K562 (cell line): ENCODE measurements at regions not wholly inside any gene's neighbourhood (a gene's known extent, or its start where the extent isn't known, plus 50 kb on each side); places are given as distances from the start of the nearest gene placed in this dataset.

Experiments used
- CTCF ChIP-seq, 3 experiments: IDR thresholded peaks in 2 of 3; conservative IDR thresholded peaks in 1 of 3; 2 replicates each; pipeline ENCODE4 v1.5.1; 2011 to 2012; ENCODE audit warnings: low read length in 3 of 3, mild to moderate bottlenecking in 3 of 3, control low read depth in 2 of 3, improper control_type of control experiment in 1 of 3, inconsistent platforms in 1 of 3, low read depth in 1 of 3, mixed read lengths in 1 of 3, moderate library complexity in 1 of 3; ENCODE audit not compliant: insufficient read depth in 2 of 3
- RAD21 ChIP-seq, 2 experiments: fragments of 250-450 bp in 1 of 2; fragments of 450-650 bp in 1 of 2; sonication (Bioruptor Pico) in 1 of 2; formaldehyde crosslinking in 1 of 2; IDR thresholded peaks in 1 of 2; conservative IDR thresholded peaks in 1 of 2; 2 replicates each; pipeline versions ENCODE4 v1.4.0 to v1.8.0; 2020 to 2022; ENCODE audit warnings: mild to moderate bottlenecking in 2 of 2, moderate library complexity in 1 of 2
- ZNF274 ChIP-seq: IDR thresholded peaks from 2 replicates; pipeline ENCODE4 v1.6.1; 2011; ENCODE audit warnings: low read depth, mild to moderate bottlenecking, low read length, moderate library complexity, borderline replicate concordance
- TF ChIP-seq, protein P1 (sequence below): IDR thresholded peaks from 2 replicates; pipeline ENCODE4 v1.6.1; 2016; ENCODE audit warnings: missing genetic modification characterization, missing compliant biosample characterization
- TF ChIP-seq, protein P2 (sequence below), 2 experiments: fragments of 450-650 bp in 1 of 2; IDR thresholded peaks; 2 replicates each; pipeline ENCODE4 v1.6.1; 2011 to 2017; ENCODE audit warnings: low read depth in 2 of 2, antibody characterized with exemption in 1 of 2, borderline replicate concordance in 1 of 2, low read length in 1 of 2, mild to moderate bottlenecking in 1 of 2, mixed read lengths in 1 of 2; ENCODE audit not compliant: control insufficient read depth in 1 of 2

DNA sequence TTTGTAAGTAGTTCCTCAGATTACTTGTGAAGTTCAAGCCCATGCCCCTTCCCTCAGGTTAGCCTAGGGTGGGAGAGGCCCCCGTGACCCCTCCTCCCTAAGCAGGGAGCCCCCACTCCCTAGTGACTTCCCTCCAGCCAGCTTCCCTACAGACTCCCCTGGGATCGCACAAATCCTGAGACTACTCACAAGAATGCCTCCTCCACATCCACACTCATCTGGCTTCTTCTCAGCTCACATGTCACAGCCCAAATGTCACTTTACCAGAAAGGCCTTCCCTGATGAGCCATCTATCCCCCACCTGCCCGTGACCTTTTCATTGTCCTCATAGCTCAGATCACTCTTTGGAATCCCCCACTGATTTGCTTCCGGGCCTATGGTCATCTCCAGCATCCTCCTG, 96.7 kb upstream of the ARAP3 start:
- TF ChIP-seq CTCF (IDR thresholded peaks at IDR 0.05 in 2 of 3, conservative IDR thresholded peaks at IDR 0.05 in 1 of 3; ENCODE audit: insufficient read depth in 2 of 3, low read depth in 1 of 3, low read length in 3 of 3) (no peak), ZNF274 (no peak), RAD21 (CRISPR knock-in tag; conservative IDR thresholded peaks at IDR 0.05 in 1 of 2, IDR thresholded peaks at IDR 0.05 in 1 of 2) (no peak)
- TF ChIP-seq, protein P1, sequence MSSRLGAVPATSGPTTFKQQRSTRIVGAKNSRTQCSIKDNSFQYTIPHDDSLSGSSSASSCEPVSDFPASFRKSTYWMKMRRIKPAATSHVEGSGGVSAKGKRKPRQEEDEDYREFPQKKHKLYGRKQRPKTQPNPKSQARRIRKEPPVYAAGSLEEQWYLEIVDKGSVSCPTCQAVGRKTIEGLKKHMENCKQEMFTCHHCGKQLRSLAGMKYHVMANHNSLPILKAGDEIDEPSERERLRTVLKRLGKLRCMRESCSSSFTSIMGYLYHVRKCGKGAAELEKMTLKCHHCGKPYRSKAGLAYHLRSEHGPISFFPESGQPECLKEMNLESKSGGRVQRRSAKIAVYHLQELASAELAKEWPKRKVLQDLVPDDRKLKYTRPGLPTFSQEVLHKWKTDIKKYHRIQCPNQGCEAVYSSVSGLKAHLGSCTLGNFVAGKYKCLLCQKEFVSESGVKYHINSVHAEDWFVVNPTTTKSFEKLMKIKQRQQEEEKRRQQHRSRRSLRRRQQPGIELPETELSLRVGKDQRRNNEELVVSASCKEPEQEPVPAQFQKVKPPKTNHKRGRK (tag) = no peak
- TF ChIP-seq, protein P2, sequence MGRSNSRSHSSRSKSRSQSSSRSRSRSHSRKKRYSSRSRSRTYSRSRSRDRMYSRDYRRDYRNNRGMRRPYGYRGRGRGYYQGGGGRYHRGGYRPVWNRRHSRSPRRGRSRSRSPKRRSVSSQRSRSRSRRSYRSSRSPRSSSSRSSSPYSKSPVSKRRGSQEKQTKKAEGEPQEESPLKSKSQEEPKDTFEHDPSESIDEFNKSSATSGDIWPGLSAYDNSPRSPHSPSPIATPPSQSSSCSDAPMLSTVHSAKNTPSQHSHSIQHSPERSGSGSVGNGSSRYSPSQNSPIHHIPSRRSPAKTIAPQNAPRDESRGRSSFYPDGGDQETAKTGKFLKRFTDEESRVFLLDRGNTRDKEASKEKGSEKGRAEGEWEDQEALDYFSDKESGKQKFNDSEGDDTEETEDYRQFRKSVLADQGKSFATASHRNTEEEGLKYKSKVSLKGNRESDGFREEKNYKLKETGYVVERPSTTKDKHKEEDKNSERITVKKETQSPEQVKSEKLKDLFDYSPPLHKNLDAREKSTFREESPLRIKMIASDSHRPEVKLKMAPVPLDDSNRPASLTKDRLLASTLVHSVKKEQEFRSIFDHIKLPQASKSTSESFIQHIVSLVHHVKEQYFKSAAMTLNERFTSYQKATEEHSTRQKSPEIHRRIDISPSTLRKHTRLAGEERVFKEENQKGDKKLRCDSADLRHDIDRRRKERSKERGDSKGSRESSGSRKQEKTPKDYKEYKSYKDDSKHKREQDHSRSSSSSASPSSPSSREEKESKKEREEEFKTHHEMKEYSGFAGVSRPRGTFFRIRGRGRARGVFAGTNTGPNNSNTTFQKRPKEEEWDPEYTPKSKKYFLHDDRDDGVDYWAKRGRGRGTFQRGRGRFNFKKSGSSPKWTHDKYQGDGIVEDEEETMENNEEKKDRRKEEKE (IDR thresholded peaks at IDR 0.05; ENCODE audit: borderline replicate concordance in 1 of 2, control insufficient read depth in 1 of 2, low read depth in 2 of 2, low read length in 1 of 2) = no peak
